Neural progenitor cell (in vitro differentiated cells): ENCODE measurements at regions not wholly inside any gene's neighbourhood (a gene's known extent, or its start where the extent isn't known, plus 50 kb on each side); places are given as distances from the start of the nearest gene placed in this dataset.

Experiments used
- CTCF ChIP-seq: fragments of 200-600 bp; sonication (generic); IDR thresholded peaks from 2 replicates; pipeline ENCODE4 v1.5.1; 2017; ENCODE audit warnings: antibody characterized with exemption, mild to moderate bottlenecking
- EZH2 ChIP-seq: fragments of 200-600 bp; sonication (generic); IDR thresholded peaks from 2 replicates; pipeline ENCODE4 v1.6.1; 2017; ENCODE audit warnings: antibody characterized with exemption, mild to moderate bottlenecking, moderate library complexity

GRCh38 chr7:86199881-86200614, 443.7 kb upstream of the GRM3 start:
- TF ChIP-seq CTCF = no peak
- TF ChIP-seq EZH2 = no peak
